C4-2B (cell line): ENCODE measurements at regions not wholly inside any gene's neighbourhood (a gene's known extent, or its start where the extent isn't known, plus 50 kb on each side); places are given as distances from the start of the nearest gene placed in this dataset.

Experiments
- H3K27ac ChIP-seq: fragments of 450-650 bp; 2 replicates; pipeline ENCODE4 v1.5.1; 2017
- ZFX ChIP-seq: fragments of 450-650 bp; IDR thresholded peaks from 2 replicates; pipeline ENCODE4 v1.6.1; 2017
- TF ChIP-seq, protein P1 (sequence below): fragments of 450-650 bp; conservative IDR thresholded peaks from 2 replicates; pipeline ENCODE4 v1.5.1; 2017; ENCODE audit warnings: mild to moderate bottlenecking

DNA sequence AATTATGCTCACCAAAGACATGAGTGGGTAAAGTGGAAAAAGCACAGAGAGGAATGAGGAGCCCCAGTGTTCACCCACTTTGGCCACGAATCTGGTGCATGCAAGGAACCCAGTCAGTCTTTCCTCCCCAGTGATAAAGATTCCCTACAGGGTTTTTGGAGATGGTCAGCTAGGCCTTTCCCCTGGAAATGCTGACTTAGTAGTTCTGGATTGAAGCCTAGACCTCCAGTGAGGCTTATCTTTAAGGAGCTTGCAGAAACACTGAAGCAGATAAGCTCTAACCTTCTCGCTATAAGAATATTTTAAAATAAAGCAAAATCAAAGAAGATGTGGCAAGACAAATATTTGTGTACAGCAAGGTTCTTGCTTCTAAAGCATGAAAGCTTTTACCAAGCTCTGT lies 178.3 kb upstream of the CCDC68 start:
- no peak overlapping the region for H3K27ac ChIP-seq
- TF ChIP-seq ZFX: no peak
- TF ChIP-seq, protein P1, sequence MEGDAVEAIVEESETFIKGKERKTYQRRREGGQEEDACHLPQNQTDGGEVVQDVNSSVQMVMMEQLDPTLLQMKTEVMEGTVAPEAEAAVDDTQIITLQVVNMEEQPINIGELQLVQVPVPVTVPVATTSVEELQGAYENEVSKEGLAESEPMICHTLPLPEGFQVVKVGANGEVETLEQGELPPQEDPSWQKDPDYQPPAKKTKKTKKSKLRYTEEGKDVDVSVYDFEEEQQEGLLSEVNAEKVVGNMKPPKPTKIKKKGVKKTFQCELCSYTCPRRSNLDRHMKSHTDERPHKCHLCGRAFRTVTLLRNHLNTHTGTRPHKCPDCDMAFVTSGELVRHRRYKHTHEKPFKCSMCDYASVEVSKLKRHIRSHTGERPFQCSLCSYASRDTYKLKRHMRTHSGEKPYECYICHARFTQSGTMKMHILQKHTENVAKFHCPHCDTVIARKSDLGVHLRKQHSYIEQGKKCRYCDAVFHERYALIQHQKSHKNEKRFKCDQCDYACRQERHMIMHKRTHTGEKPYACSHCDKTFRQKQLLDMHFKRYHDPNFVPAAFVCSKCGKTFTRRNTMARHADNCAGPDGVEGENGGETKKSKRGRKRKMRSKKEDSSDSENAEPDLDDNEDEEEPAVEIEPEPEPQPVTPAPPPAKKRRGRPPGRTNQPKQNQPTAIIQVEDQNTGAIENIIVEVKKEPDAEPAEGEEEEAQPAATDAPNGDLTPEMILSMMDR: no peak

DNA sequence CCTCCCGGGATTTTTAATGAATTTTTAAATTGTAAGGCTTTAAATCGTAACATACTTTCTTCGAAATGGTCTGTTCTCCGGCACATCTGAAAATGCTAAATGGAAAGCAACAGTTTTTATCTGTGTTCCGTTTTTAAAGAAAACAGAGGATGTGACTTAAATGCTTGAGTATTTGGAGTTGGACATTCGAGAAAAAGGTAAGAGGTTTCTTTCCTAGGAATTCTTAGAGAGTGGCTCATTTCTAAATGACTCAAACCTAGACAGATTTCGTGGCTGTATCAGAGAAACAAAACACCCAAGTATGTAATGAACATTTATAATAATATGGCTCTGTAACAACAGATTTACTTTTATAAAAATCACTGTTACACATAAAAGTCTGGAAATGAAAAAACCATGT lies 177.6 kb upstream of the CCDC68 start:
- no peak overlapping the region for H3K27ac ChIP-seq
- TF ChIP-seq, protein P1: no peak
- no peak for TF ChIP-seq ZFX

DNA sequence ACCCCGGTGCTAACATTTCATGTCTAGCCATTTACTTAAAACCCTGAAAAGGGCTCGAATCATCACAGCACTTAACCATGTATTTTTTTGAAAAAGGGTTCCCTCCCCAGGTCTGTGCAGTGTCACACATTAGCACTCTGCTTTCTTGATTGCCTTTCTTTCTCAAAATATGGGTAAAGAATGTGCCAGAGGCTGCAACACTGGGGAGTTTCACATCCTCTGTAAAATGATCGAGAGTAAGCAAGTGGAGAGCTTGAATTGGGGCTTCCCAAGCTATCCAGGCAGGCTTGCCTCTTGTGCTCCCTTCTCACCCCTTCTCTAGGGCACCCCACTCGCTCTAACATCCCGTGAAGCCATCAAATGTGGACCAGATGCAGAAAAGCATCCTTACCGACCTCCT lies 177.0 kb upstream of the CCDC68 start:
- TF ChIP-seq ZFX: no peak
- TF ChIP-seq, protein P1: no peak
- H3K27ac ChIP-seq: no peak overlapping the region

DNA sequence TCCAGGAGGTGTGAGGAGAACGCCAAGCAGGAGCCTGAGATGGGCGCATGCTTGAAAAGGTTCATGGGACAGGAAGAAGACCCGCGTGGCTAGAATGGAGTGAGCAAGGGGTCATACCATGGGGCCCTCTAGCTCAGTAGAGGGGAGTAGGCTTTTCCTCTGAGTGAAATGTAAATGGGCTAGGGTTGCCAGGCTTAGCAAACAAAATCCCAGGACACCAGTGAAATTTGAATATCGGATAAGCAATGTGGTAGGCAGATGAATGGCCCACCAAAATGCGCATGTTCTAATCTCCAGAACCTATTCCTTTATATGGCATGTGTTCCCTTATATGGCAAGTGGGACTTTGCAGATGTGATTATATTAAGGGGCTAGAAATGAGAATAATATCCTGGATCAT lies 174.1 kb upstream of the CCDC68 start:
- no peak overlapping the region for H3K27ac ChIP-seq
- TF ChIP-seq ZFX: no peak
- TF ChIP-seq, protein P1: no peak

DNA sequence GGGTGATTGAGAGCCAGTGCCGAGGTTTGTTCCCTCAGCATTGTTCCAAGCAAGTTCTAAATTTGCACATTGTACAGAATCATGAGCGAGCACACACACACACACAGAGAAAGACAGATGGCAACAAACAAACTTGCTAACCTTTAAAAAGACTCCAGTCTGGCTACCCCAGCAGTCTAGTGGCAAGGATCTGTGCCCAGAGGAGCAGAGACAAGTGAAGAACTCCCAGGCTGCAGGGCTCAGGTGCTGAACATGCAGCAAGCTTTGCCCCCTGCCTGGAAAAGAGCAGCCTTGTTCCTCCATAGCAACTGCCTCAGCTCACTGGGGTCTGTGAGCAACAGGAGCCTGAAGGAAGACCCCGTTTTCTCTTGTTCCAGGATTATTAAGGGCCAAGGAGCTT lies 169.2 kb upstream of the CCDC68 start:
- H3K27ac ChIP-seq: no peak overlapping the region
- no peak for TF ChIP-seq ZFX

DNA sequence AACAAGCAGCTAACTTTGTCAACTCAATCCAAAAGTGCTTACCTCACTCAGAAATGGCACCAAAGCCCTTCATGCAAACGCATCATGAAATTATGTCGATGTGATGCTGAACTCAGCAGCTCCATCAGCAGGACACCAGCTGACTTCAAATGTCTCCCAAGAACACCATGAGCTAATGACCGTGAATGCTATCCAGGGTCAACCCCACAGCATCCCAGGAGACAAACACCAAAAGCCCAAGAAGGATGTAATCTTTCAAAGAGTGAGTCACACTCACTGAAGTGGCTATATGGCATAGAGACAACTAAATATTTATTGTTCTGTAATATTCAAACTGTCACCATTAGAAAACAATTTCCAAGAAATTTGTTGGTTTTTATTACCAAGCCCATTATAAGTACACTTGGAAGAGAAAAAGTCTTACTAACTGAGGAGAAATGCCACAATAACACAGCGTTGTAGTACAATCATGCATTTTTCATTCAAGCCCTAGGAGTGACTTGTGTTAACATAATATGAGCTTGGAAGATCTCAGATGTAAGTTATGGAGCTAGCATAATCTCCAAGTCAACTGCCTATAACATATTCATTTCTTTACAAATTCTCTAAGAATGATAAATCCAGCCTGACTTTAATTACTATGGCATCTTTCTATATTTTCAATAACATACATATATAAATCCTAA lies 165.0 kb upstream of the CCDC68 start:
- no peak overlapping the region for H3K27ac ChIP-seq
- TF ChIP-seq, protein P1: no peak
- TF ChIP-seq ZFX: no peak

DNA sequence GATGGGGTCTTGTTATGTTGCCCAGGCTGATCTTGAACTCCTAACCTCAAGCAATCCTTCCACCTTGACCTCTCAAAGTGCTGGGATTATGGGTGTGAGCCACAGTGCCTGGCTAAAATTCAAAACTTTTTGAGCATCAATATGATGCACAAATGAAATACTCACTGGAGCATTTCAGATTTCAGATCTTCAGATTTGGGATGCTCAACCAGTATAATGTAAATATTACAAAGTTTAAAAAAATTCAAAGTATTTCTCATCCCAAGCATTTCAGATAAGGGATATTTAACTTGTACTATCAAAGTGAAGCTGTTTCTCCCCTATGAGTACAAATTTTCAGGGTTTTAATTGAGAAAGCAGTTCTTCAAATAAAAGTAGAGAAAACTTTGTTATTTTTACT lies 164.1 kb upstream of the CCDC68 start:
- no peak overlapping the region for H3K27ac ChIP-seq

More for the DNA sequence above, 164.1 kb upstream of the CCDC68 start:
- TF ChIP-seq ZFX: no peak
- TF ChIP-seq, protein P1: no peak
